NCI-H2227 treated with DMSO at 0.1 percent for 48 hours (cell line): ENCODE measurements at regions not wholly inside any gene's neighbourhood (a gene's known extent, or its start where the extent isn't known, plus 50 kb on each side); places are given as distances from the start of the nearest gene placed in this dataset.
"Not testable (repeated sequence)": the region's sequence is repeated elsewhere in the genome, so short reads cannot be mapped to it uniquely, and the experiment has no call there.

ENCODE experiments used
- DNase-seq: peaks from one replicate; lab custom pipeline; 2025; lab: John Stamatoyannopoulos, UW

GRCh38 chr4:36590343-36590742, 308.9 kb downstream of the DTHD1 start:
- DNase-seq = no peak

GRCh38 chr4:36601864-36602495, 320.6 kb downstream of the DTHD1 start:
- DNase-seq = no peak

- DNase-seq = no peak
These were observed 328.2 kb downstream of the DTHD1 start for GRCh38 chr4:36609661-36610060.

- no peak for DNase-seq
These were observed 329.2 kb downstream of the DTHD1 start for GRCh38 chr4:36610628-36611027.

GRCh38 chr4:36613142-36613541, 331.7 kb downstream of the DTHD1 start:
- DNase-seq = not testable (repeated sequence)

GRCh38 chr4:36614011-36614410, 332.6 kb downstream of the DTHD1 start:
- DNase-seq = no peak

GRCh38 chr4:36618102-36618501, 336.7 kb downstream of the DTHD1 start:
- DNase-seq = no peak

- no peak for DNase-seq
These were observed 342.6 kb downstream of the DTHD1 start for GRCh38 chr4:36624030-36624429.

GRCh38 chr4:36638273-36638811, 356.9 kb downstream of the DTHD1 start:
- no peak for DNase-seq

- DNase-seq = no peak
These were observed 359.5 kb downstream of the DTHD1 start for GRCh38 chr4:36640876-36641275.

GRCh38 chr4:36651253-36651652, 369.8 kb downstream of the DTHD1 start:
- no peak for DNase-seq

GRCh38 chr4:36652857-36653256, 371.4 kb downstream of the DTHD1 start:
- DNase-seq = no peak

- DNase-seq = no peak
These were observed 384.6 kb downstream of the DTHD1 start for GRCh38 chr4:36665985-36666527.

GRCh38 chr4:36675436-36675835, 394.0 kb downstream of the DTHD1 start:
- no peak for DNase-seq

GRCh38 chr4:36676139-36677050, 395.0 kb downstream of the DTHD1 start:
- no peak for DNase-seq

GRCh38 chr4:36677112-36677511, 395.7 kb downstream of the DTHD1 start:
- no peak for DNase-seq

- no peak for DNase-seq
These were observed 396.5 kb downstream of the DTHD1 start for GRCh38 chr4:36677874-36678273.

- no peak for DNase-seq
These were observed 406.3 kb downstream of the DTHD1 start for GRCh38 chr4:36687681-36688080.

- DNase-seq = no peak
These were observed 411.2 kb downstream of the DTHD1 start for GRCh38 chr4:36692586-36692985.

- no peak for DNase-seq
These were observed 420.8 kb downstream of the DTHD1 start for GRCh38 chr4:36702245-36702644.

GRCh38 chr4:36704289-36704688, 422.9 kb downstream of the DTHD1 start:
- DNase-seq = no peak

- DNase-seq = no peak
These were observed 428.6 kb downstream of the DTHD1 start for GRCh38 chr4:36709991-36710390.

- no peak for DNase-seq
These were observed 430.6 kb downstream of the DTHD1 start for GRCh38 chr4:36712013-36712412.
